GM21717 (cell line): ENCODE measurements at regions not wholly inside any gene's neighbourhood (a gene's known extent, or its start where the extent isn't known, plus 50 kb on each side); places are given as distances from the start of the nearest gene placed in this dataset.
"Not testable (repeated sequence)": the region's sequence is repeated elsewhere in the genome, so short reads cannot be mapped to it uniquely, and the experiment has no call there.

Source experiments
- ATAC-seq: cut with Tn5 transposase; IDR thresholded peaks from one replicate; pipeline ENCODE4 v1.9.1; 2021; ENCODE audit warnings: mild to moderate bottlenecking, moderate library complexity; ENCODE audit not compliant: unreplicated experiment

DNA sequence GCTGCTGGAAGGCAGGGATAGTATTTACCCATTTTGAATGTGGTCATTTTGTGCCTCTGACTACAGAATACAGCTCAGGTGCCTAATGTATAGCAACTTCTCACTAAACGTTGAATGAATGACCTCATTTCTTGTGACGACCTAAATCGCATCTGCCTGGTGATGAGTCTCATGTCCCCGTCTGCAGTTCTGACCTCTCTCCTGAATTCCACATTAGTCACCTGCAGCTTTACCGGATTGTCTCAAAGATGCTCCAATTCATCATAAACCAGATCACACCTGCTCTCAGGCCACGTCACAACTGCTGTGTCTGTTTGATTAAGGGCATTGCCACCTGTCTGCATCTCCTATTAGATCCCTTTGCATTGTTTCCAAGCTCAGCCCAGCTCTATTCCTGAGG, 133.6 kb upstream of the MYT1L start:
- no peak for ATAC-seq

DNA sequence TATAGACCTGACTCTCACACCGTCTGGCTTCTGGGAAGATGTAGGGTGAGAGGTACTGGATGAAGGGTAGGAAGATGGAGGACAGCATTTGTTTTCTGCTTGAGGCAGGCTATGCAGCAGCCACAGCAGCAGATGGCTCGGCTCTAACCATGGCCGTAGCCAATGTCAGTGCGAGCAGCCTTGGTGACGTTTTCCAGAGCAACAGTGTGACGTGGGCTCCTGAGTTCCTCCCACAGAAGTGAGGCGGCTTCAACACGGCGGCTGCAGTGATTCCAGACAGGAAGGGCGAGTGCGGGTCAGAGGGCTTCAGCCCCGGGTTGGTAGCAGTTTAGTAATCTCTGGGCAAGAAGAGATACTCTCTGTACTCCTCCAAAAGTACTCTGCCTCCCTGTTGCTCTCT, 133.0 kb upstream of the MYT1L start:
- no peak for ATAC-seq

DNA sequence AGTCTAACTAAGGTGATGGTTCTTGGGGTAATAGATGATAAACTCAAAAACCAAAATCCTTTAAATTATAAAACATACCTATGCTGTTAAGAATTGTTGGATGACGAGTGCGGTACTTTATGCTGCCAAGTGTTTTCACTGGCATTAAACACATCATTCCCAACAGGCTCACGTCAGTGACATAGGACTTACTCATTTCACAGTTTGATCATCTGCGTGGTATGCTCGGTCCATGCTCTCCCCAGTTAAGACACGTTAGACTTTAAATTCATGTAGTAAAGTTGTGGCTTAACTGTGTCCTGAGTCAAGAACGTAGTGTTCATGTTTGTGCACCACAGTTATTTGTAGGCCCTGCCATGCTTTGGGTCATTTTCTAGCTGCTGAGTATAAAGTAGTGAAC, 125.6 kb upstream of the MYT1L start:
- ATAC-seq: no peak

DNA sequence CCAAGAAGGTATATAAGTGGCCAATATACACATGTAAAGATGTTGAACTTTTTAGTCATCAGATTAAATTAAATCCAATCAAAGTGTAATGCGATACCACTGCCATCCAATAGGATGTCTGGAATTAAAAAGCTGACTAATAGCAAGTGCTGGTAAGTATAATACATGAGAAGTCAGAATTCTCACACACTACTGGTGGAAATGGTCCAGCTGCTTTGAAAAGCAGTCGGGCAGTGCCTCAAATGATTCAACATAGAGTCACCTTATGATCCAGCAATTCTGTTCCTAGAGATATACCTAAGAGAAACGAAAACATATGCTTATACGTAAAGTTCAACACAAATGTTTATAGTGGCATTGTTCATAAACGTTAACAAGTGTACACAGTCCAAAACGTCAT, 124.1 kb upstream of the MYT1L start:
- no peak for ATAC-seq

DNA sequence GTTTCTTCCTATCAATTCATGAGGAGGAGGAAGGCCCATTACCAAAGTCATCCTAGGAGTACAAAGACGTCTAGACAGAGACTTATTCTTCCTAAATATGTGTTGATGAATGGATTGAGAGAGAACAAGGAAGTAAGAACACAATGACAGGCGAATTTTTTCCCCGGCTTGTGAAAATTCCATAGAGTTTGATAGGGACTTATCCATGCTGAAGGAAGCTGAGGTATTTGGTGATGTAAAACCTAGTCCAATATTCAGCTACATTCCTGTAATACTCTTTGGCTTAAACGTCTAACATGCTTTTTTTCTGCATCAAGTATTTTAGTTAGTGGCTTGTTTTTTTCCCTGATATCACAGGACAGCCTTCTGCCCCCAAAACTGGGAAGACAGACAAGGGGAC, 121.9 kb upstream of the MYT1L start:
- no peak for ATAC-seq

DNA sequence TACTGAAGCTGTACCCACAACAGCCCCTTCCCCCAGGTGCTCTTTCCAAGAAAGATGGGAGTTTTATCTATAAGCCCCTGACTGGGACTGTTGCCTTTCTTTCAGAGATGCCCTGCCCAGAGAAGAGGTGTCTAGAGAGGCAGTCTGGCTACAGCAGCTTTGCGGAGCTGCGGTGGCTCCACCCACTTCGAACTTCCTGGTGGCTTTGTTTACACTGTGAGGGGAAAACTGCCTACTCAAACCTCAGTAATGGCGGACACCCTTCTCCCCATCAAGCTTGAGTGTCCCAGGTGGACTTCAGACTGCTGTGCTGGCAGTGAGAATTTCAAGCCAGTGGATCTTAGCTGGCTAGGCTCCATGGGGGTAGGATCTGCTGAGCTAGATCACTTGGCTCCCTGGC, 120.2 kb upstream of the MYT1L start:
- ATAC-seq: not testable (repeated sequence)

DNA sequence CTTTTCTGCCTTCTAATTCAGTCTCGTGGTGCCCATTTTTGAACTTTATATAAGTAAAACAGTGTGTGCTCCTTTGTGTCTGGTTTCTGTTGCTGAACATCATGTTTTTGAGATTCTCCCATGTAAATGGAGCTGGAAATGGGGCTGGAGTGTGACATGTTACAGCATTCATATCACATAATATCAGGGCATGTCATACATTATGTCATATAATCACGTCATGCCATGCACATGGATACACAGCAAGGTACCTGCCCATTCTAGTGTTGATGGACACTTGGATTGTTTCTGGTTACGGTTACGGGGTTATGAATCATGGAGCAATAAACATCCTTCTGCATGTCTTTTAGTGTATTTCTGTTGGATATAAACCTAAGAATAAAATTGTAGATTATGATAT, 117.1 kb upstream of the MYT1L start:
- no peak for ATAC-seq

DNA sequence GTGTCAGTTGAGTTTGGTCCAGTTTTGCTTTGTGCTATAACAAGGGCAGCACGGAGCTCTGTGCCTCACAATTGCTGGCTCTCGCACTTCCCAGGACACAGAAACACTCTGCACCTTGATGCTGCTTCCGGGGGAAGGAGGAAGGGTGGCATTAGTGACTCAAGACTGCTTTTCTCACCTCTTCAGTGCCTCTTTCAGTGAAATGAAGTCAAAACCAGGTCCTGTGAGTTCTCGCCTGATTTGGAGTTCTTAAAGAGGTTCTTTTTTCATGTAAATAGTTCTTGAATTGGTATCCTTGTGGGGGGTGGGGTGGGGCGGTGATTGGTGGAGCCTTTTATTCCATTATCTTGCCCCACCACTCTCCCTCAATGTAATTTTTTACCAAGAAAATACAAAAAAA, 91.5 kb upstream of the MYT1L start:
- ATAC-seq: no peak

DNA sequence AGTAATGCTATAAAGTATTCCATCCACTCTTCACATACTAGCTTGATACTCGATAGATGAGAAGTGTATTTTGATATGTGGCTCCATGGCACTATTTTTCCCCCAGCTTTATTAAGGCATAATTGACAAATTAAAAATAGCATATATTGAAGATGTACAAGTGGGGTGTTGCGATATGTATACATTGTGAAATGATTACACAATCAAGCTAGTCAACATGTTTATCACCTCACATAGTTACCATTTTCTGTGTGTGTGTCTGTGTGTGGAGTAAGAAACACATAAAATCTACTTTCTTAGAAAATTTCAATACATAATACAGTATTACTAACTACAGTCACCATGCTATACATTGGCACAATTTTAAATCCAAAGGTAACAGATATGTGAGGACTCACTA, 82.5 kb upstream of the MYT1L start:
- no peak for ATAC-seq

DNA sequence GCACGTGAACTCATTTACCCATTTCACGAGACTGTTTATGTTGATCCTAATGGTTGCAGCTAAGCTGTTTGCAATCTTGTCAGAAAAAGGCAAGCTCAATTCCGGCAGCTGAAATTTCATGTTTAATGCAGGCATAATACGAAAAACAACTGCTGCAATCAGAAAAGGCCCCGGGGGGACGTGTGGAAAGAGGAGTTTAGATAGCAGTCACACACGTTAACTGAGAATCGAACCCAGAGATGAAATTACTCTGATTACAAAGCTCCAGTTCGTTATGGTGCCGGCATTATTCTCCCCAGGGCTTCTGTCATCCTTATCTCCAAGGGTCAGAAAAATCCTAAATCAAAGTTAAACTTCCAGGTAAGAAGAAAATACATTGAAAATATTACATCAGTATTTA, 79.9 kb upstream of the MYT1L start:
- no peak for ATAC-seq

DNA sequence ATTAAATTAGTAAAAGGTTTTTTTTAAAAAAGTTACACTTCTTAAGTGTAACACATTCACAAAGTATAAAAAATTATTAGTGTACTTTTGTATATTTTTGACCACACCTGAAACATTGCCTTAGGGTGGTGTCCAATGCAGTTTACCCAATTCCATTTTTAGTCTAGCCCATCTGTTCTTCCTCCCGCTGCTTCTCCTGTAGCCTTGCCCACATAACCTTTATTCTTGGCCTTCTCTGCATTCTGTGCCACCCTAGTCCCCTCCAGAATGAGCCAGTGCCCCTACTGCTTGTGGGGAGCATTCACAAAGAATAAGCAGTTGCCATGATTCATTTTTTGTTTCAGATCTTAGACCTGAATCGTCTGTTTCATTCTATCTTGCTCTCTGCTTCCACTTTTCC, 78.4 kb upstream of the MYT1L start:
- ATAC-seq: no peak

DNA sequence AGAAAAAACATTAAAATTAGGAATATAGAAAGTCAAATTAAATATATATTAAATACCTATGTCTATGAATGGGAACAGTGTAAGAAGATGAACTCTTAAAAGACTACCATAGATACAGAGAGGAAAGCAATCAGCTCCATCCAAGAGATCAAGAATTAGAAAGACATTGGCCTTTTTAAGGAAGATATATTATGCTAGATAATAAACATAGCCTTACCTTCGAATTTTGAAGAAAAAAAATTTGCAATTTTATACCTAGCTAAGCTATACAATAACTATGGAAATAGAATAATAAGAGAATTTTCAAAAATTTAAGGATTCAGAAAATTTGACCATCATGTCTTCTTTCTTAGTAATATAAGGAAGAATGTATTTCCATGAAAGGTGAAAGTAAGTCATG, 74.7 kb upstream of the MYT1L start:
- no peak for ATAC-seq

DNA sequence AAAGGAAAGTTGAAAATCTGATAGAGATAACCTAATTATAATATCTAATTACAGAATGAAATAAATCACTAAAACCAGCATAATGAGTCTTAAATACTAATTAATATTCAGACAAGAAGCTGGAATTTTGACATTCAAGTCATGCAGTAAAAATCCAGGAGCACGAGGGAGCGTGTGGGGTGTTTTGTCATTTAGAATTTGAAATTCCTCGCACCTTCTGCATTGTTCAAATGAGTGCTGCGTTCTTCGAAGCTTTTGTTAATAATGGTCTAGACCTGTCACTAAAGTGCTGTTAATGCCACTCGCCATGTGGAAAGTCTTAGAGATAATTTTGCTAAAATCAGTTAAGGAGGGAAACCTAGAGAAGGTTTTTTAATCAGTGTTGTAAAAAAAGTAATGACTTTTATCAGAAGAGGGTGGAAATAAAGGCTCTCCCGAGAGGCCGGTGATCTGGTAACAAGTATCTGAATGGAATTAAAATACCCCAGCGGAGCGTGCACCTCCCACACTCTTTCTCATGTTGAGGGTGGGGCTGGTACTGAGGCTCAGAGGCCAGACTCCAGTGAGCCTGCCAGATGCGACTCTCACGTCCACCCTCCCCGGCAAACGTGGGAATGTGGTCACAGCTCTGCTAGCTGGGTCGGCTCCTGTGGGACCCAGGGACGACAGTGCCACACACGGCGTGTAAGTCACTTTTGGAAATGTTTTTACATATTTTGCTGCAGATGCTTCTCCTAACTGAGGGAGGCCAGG, 69.4 kb upstream of the MYT1L start:
- ATAC-seq: no peak

DNA sequence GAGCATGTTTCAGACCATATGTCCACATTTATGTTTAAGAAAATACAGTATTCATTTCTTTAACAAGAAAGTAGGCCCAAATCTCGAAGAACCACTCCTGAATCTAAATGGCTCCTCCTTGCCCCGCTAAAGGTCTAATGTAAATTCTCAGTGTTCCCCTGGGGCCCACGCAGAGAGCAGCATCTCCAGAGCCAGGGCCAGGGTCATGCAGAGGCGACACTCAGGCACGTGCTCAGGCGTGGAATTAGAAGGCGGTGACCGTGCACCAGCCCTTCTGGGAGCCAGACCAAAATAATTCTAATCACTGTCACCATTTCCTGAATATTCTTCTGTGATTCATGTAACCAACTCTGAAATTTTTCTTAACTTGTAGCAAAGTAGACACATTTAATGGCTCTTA, 68.3 kb upstream of the MYT1L start:
- no peak for ATAC-seq

DNA sequence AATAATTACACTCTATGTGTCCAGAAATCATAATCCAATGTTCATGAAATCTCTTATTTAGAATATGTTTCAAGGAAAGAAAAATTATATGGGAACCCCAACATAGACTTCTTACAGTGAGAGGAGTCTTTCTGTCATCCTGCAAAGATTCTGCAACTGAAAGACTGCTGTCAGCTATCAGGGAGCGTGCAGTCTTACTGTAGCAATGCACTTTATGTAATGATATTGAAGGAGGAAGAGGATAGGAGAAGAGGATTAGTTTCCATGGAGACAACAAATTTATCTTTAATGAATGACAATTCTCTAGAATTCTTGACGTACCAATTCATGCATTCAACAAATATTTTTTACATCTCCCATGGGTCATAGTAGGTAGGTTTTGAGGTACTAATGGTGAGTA, 61.3 kb upstream of the MYT1L start:
- no peak for ATAC-seq

DNA sequence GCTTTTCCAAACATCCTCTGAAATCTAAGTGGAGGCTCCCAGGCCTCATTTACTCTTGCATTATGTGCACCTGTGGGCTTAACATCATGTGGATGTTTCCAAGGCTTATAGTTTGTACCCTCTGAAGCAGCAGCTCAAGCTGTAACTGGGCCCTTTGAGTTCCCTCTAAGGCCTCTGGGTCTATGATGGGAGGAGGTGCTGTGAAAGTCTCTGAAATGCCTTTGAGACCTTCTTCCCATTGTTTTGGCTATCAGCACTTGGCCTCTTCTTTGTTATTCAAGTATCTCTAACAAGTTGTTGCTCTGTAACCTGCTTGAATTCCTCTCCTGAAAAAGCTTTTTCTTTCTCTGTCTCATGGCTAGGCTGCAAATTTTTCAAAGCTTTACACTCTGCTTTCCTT, 58.1 kb upstream of the MYT1L start:
- ATAC-seq: no peak
